Breast epithelium (tissue), 4 donors: ENCODE measurements at regions not wholly inside any gene's neighbourhood (a gene's known extent, or its start where the extent isn't known, plus 50 kb on each side); places are given as distances from the start of the nearest gene placed in this dataset.

Source experiments
- DNase-seq, 2 donors: peaks; one replicate each; pipeline ENCODE4 v3.0.0-alpha.2; 2019; ENCODE audit warnings: low spot score in 2 of 2
- H3K27ac ChIP-seq, 2 donors: fragments of 200-600 bp; sonication (generic) in 1 of 2; one replicate each; pipeline ENCODE4 v1.5.1; 2016 to 2019; ENCODE audit warnings: mild to moderate bottlenecking in 1 of 2
- H3K27me3 ChIP-seq, 2 donors: fragments of 200-600 bp; sonication (generic) in 1 of 2; one replicate each; pipeline versions ENCODE4 v1.5.1 to v1.6.0; 2017 to 2019; ENCODE audit warnings: control low read depth in 1 of 2, mild to moderate bottlenecking in 1 of 2
- H3K36me3 ChIP-seq: fragments of 200-600 bp; one replicate; pipeline ENCODE4 v1.5.1; 2019
- H3K4me1 ChIP-seq, 2 donors: fragments of 200-600 bp; sonication (generic); one replicate each; pipeline ENCODE4 v1.5.1; 2016 to 2019; ENCODE audit warnings: control low read depth in 1 of 2
- H3K4me3 ChIP-seq, 3 donors: fragments of 200-600 bp; sonication (generic); 1 replicate in 2 of 3; 2 replicates in 1 of 3; pipeline ENCODE4 v1.5.1; 2016 to 2019; ENCODE audit warnings: mild to moderate bottlenecking in 3 of 3, moderate library complexity in 2 of 3
- H3K9me3 ChIP-seq, 2 donors: fragments of 200-600 bp; sonication (generic) in 1 of 2; one replicate each; pipeline ENCODE4 v1.5.1; 2016 to 2019; ENCODE audit warnings: control low read depth in 1 of 2
- CTCF ChIP-seq, 3 donors: fragments of 450-650 bp; IDR thresholded peaks; one replicate each; pipeline ENCODE4 v1.5.1; 2016 to 2017; ENCODE audit warnings: antibody characterized with exemption in 3 of 3, mild to moderate bottlenecking in 3 of 3, moderate library complexity in 3 of 3
- POLR2A ChIP-seq: fragments of 450-650 bp; IDR thresholded peaks from one replicate; pipeline ENCODE4 v1.6.1; 2016; ENCODE audit warnings: antibody characterized with exemption, mild to moderate bottlenecking, moderate library complexity
- POLR2AphosphoS5 ChIP-seq, 3 donors: sonication (generic); formaldehyde crosslinking; IDR thresholded peaks; one replicate each; pipeline ENCODE4 v1.6.1; 2017; ENCODE audit warnings: antibody characterized with exemption in 3 of 3
- intact Hi-C: fragments of 100-400 bp; cut with DNase I; formaldehyde crosslinking; loops from one replicate; pipeline ENCODE4 v1.15.1; 2023; ENCODE audit warnings: low total_unique reads

GRCh38 chrX:145881175-145881995 is 63.8 kb downstream of the SLITRK2 start:
- no peaks in the 10 kb centered on the region for H3K9me3 ChIP-seq
- H3K27ac ChIP-seq: no peak overlapping the region
- TF ChIP-seq POLR2AphosphoS5 (IDR thresholded peaks at IDR 0.05): no peak
- TF ChIP-seq POLR2A: no peak
- TF ChIP-seq CTCF (IDR thresholded peaks at IDR 0.05): no peak
- H3K4me1 ChIP-seq: no peaks in the 10 kb centered on the region
- intact Hi-C loops: no loop called here
- H3K36me3 ChIP-seq: no peaks in the 10 kb centered on the region
- no peaks in the 10 kb centered on the region for H3K27me3 ChIP-seq
- no peak for DNase-seq
- no peak overlapping the region for H3K4me3 ChIP-seq

- no peak for DNase-seq
- Histone ChIP-seq H3K9me3 (no peaks in the 10 kb centered on the region), H3K4me3 (no peak overlapping the region), H3K36me3 (no peaks in the 10 kb centered on the region), H3K4me1 (no peaks in the 10 kb centered on the region), H3K27ac (no peak overlapping the region), H3K27me3 (no peaks in the 10 kb centered on the region)
- intact Hi-C loops: no loop called here
- TF ChIP-seq POLR2A (no peak), POLR2AphosphoS5 (IDR thresholded peaks at IDR 0.05) (no peak), CTCF (IDR thresholded peaks at IDR 0.05) (no peak)
Observed at GRCh38 chrX:145886469-145886868, 68.8 kb downstream of the SLITRK2 start.

- Histone ChIP-seq H3K27me3 (no peaks in the 10 kb centered on the region), H3K36me3 (no peaks in the 10 kb centered on the region), H3K4me3 (no peak overlapping the region), H3K27ac (no peak overlapping the region), H3K4me1 (no peaks in the 10 kb centered on the region), H3K9me3 (peaks cover 0 to 4% of the 10 kb centered on the region in 2 donors)
- TF ChIP-seq CTCF (IDR thresholded peaks at IDR 0.05) (no peak), POLR2AphosphoS5 (IDR thresholded peaks at IDR 0.05) (no peak)
- no peak for DNase-seq
- intact Hi-C loops: no loop called here
Observed at GRCh38 chrX:145910017-145910416, 92.4 kb downstream of the SLITRK2 start.

GRCh38 chrX:145919400-145919799 is 101.8 kb downstream of the SLITRK2 start:
- Histone ChIP-seq H3K4me1 (no peaks in the 10 kb centered on the region), H3K4me3 (no peak overlapping the region), H3K27me3 (no peaks in the 10 kb centered on the region), H3K36me3 (no peaks in the 10 kb centered on the region), H3K9me3 (no peaks in the 10 kb centered on the region), H3K27ac (no peak overlapping the region)
- intact Hi-C loops: no loop called here
- no peak for TF ChIP-seq POLR2AphosphoS5 (IDR thresholded peaks at IDR 0.05)
- no peak for TF ChIP-seq POLR2A
- TF ChIP-seq CTCF (IDR thresholded peaks at IDR 0.05): no peak
- DNase-seq: no peak

- Histone ChIP-seq H3K4me1 (no peaks in the 10 kb centered on the region), H3K4me3 (no peak overlapping the region), H3K36me3 (no peaks in the 10 kb centered on the region), H3K9me3 (no peaks in the 10 kb centered on the region), H3K27me3 (no peaks in the 10 kb centered on the region), H3K27ac (no peak overlapping the region)
- DNase-seq: no peak
- intact Hi-C loops: no loop called here
- TF ChIP-seq CTCF (IDR thresholded peaks at IDR 0.05) (no peak), POLR2A (no peak), POLR2AphosphoS5 (IDR thresholded peaks at IDR 0.05) (no peak)
Observed at GRCh38 chrX:145923376-145923775, 105.7 kb downstream of the SLITRK2 start.
